HepG2 (cell line): ENCODE measurements at regions not wholly inside any gene's neighbourhood (a gene's known extent, or its start where the extent isn't known, plus 50 kb on each side); places are given as distances from the start of the nearest gene placed in this dataset.

Experiments used
- CTCF ChIP-seq: sonication (generic); formaldehyde crosslinking; IDR thresholded peaks from 2 replicates; pipeline ENCODE4 v1.5.0; 2020; ENCODE audit warnings: mild to moderate bottlenecking, missing genetic modification reagents, moderate library complexity
- IKZF4 ChIP-seq: sonication (generic); formaldehyde crosslinking; IDR thresholded peaks from 2 replicates; pipeline ENCODE4 v1.5.1; 2020; ENCODE audit warnings: borderline replicate concordance, mild to moderate bottlenecking, low read depth, missing genetic modification reagents; ENCODE audit errors: not compliant biosample characterization
- JUNB ChIP-seq: sonication (generic); formaldehyde crosslinking; IDR thresholded peaks from 2 replicates; pipeline ENCODE4 v1.8.0; 2022; ENCODE audit warnings: missing genetic modification reagents, mild to moderate bottlenecking, borderline replicate concordance
- MIXL1 ChIP-seq: IDR thresholded peaks from 2 replicates; pipeline ENCODE4 v1.6.1; 2016
- POLR2A ChIP-seq, 2 experiments: IDR thresholded peaks; 2 replicates each; pipeline ENCODE4 v1.6.1; 2011; ENCODE audit warnings: low read depth in 2 of 2, low read length in 2 of 2, mild to moderate bottlenecking in 1 of 2, moderate library complexity in 1 of 2; ENCODE audit not compliant: insufficient read depth in 1 of 2
- RARG ChIP-seq: sonication (generic); formaldehyde crosslinking; IDR thresholded peaks from 2 replicates; pipeline ENCODE4 v1.4.0; 2020; ENCODE audit warnings: low read depth, mild to moderate bottlenecking, missing genetic modification reagents
- ZNF580 ChIP-seq: IDR thresholded peaks from 2 replicates; pipeline ENCODE4 v1.6.1; 2016; ENCODE audit warnings: low read depth, borderline replicate concordance
- TF ChIP-seq, protein P1 (sequence below): sonication (generic); formaldehyde crosslinking; IDR thresholded peaks from 2 replicates; pipeline ENCODE4 v1.4.0; 2020; ENCODE audit warnings: missing genetic modification reagents, mild to moderate bottlenecking, borderline replicate concordance
- TF ChIP-seq, protein P2 (sequence below): sonication (generic); formaldehyde crosslinking; IDR thresholded peaks from 2 replicates; pipeline ENCODE4 v1.4.0; 2020; ENCODE audit warnings: missing genetic modification reagents, borderline replicate concordance

GRCh38 chr15:66880380-66881155 lies 178.5 kb downstream of the SMAD6 start:
- no peak for TF ChIP-seq MIXL1 (CRISPR knock-in tag)
- TF ChIP-seq JUNB, result no peak
- no peak for TF ChIP-seq POLR2A (IDR thresholded peaks at IDR 0.05; ENCODE audit: insufficient read depth in 1 of 2, low read depth in 2 of 2, low read length in 2 of 2)
- no peak for TF ChIP-seq CTCF (CRISPR knock-in tag)
- TF ChIP-seq, protein P1, sequence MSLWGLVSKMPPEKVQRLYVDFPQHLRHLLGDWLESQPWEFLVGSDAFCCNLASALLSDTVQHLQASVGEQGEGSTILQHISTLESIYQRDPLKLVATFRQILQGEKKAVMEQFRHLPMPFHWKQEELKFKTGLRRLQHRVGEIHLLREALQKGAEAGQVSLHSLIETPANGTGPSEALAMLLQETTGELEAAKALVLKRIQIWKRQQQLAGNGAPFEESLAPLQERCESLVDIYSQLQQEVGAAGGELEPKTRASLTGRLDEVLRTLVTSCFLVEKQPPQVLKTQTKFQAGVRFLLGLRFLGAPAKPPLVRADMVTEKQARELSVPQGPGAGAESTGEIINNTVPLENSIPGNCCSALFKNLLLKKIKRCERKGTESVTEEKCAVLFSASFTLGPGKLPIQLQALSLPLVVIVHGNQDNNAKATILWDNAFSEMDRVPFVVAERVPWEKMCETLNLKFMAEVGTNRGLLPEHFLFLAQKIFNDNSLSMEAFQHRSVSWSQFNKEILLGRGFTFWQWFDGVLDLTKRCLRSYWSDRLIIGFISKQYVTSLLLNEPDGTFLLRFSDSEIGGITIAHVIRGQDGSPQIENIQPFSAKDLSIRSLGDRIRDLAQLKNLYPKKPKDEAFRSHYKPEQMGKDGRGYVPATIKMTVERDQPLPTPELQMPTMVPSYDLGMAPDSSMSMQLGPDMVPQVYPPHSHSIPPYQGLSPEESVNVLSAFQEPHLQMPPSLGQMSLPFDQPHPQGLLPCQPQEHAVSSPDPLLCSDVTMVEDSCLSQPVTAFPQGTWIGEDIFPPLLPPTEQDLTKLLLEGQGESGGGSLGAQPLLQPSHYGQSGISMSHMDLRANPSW (CRISPR knock-in tag), result no peak
- TF ChIP-seq IKZF4 (CRISPR knock-in tag), result no peak
- no peak for TF ChIP-seq ZNF580 (CRISPR knock-in tag)
- TF ChIP-seq, protein P2, sequence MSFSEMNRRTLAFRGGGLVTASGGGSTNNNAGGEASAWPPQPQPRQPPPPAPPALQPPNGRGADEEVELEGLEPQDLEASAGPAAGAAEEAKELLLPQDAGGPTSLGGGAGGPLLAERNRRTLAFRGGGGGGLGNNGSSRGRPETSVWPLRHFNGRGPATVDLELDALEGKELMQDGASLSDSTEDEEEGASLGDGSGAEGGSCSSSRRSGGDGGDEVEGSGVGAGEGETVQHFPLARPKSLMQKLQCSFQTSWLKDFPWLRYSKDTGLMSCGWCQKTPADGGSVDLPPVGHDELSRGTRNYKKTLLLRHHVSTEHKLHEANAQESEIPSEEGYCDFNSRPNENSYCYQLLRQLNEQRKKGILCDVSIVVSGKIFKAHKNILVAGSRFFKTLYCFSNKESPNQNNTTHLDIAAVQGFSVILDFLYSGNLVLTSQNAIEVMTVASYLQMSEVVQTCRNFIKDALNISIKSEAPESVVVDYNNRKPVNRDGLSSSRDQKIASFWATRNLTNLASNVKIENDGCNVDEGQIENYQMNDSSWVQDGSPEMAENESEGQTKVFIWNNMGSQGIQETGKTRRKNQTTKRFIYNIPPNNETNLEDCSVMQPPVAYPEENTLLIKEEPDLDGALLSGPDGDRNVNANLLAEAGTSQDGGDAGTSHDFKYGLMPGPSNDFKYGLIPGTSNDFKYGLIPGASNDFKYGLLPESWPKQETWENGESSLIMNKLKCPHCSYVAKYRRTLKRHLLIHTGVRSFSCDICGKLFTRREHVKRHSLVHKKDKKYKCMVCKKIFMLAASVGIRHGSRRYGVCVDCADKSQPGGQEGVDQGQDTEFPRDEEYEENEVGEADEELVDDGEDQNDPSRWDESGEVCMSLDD, result no peak
- no peak for TF ChIP-seq RARG
